ENCODE measurements at regions not wholly inside any gene's neighbourhood (a gene's known extent, or its start where the extent isn't known, plus 50 kb on each side); places are given as distances from the start of the nearest gene placed in this dataset.
A peak's percentile ranks its signal among the peaks of the same experiment; 100 is the strongest.

- no peaks in the 10 kb centered on the region for H3K9me1 ChIP-seq (ENCODE audit: control insufficient read depth, insufficient read depth, low read length)
- H4K20me1 ChIP-seq (replicated peaks; ENCODE audit: control insufficient read depth, insufficient read depth, low read length), result no peaks in the 10 kb centered on the region
- WGBS (ENCODE audit: insufficient coverage, low coverage, missing lambda C conversion rate), result 0% methylated on average over 3 of the region's 3 CpGs
- CTCF ChIA-PET (ENCODE audit: low intra/inter-chr PET ratio), result no interaction called here
- peak overlapping the region; percentile 65 for H3K4me2 ChIP-seq (ENCODE audit: insufficient read depth, low read length)
- in situ Hi-C loops (cut with MboI), result no loop called here
- POLR2A ChIA-PET, result interaction anchor here (1.2 to 2.0 kb wide), 2 partner anchors 22 to 40 kb away, joined by 3 to 4 read pairs; no protein-coding TSS in a partner anchor
- no peaks in the 10 kb centered on the region for H3K9me3 ChIP-seq (replicated peaks; ENCODE audit: control insufficient read depth, insufficient read depth, low read depth, low read length)
- H3K4me3 ChIP-seq, result no peak overlapping the region
- intact Hi-C loops (cut with micrococcal nuclease), result loop anchor here (5.0 kb wide), 1 partner anchor 39 kb away; the partner anchor contains the start of gene SIPA1L1
- H3K36me3 ChIP-seq (ENCODE audit: control insufficient read depth, insufficient read depth, low read length), result no peaks in the 10 kb centered on the region
- peak; percentile 88 for ATAC-seq
- no peaks in the 10 kb centered on the region for H3K27me3 ChIP-seq (ENCODE audit: control insufficient read depth in 2 of 2, insufficient read depth in 2 of 2, low read length in 2 of 2)
- H3K79me2 ChIP-seq (ENCODE audit: control insufficient read depth, insufficient read depth, low read length), result peaks cover 24% of the 10 kb centered on the region; the same call in 2 of the 3 replicates
- peak overlapping the region; percentile 93 for H3K27ac ChIP-seq (ENCODE audit: extremely low read depth, low read depth, low read length)
- peak; percentile 31 to 83 (median 49) for DNase-seq (ENCODE audit: extremely low read depth in 1 of 4, low spot score in 3 of 4)
- FAIRE-seq, result peak; percentile 69
- peaks cover 8 to 40% of the 10 kb centered on the region in 2 experiments for H3K4me1 ChIP-seq (replicated peaks in 1 of 2; ENCODE audit: control insufficient read depth in 2 of 2, insufficient read depth in 2 of 2, low read length in 2 of 2)
- H2AFZ ChIP-seq (ENCODE audit: low read depth, low read length), result peak overlapping the region; percentile 88
- peak overlapping the region in 1 of 2 experiments; percentile 69; a peak in 2 of 4 replicates for H3K9ac ChIP-seq (ENCODE audit: insufficient read depth in 1 of 2, low read depth in 2 of 2, low read length in 2 of 2)
- no TSS peak for BruUV-seq (replicated peaks)
- TF ChIP-seq CREB1 (IDR thresholded peaks at IDR 0.05) (peak; percentile 38; the same call in 1 of the 2 replicates), CREB1 (CRISPR knock-in tag; IDR thresholded peaks at IDR 0.05) (no peak), ZNF23 (CRISPR knock-in tag; IDR thresholded peaks at IDR 0.05) (no peak), ZNF518B (CRISPR knock-in tag; IDR thresholded peaks at IDR 0.05) (no peak), ZNF707 (CRISPR knock-in tag; conservative IDR thresholded peaks at IDR 0.05) (no peak), MTF1 (CRISPR knock-in tag; IDR thresholded peaks at IDR 0.05; ENCODE audit: borderline replicate concordance) (no peak), KAT7 (CRISPR knock-in tag; IDR thresholded peaks at IDR 0.05; ENCODE audit: borderline replicate concordance) (no peak), ATF3 (IDR thresholded peaks at IDR 0.05) (peak; percentile 44; the same call in 1 of the 2 replicates), ATF3 (CRISPR knock-in tag; conservative IDR thresholded peaks at IDR 0.05) (no peak), ZBTB2 (IDR thresholded peaks at IDR 0.05) (no peak), SMARCA5 (IDR thresholded peaks at IDR 0.05) (no peak), ID3 (CRISPR knock-in tag; IDR thresholded peaks at IDR 0.05) (no peak), ID3 (tag; IDR thresholded peaks at IDR 0.05) (no peak), NCOA1 (IDR thresholded peaks at IDR 0.05; ENCODE audit: low read depth) (0 out of 2 replicates have a peak, but pooled peaks have one; percentile 29), IRF1 (CRISPR knock-in tag; IDR thresholded peaks at IDR 0.05; ENCODE audit: borderline replicate concordance) (no peak), JUNB (CRISPR knock-in tag; conservative IDR thresholded peaks at IDR 0.05) (no peak), NR2F6 (CRISPR knock-in tag; IDR thresholded peaks at IDR 0.05) (no peak)
These were observed 454.1 kb downstream of the PCNX1 start for GRCh38 chr14:71361336-71361735.

Data from K562 (cell line).